Heart left ventricle (tissue), 16 donors: ENCODE measurements at regions not wholly inside any gene's neighbourhood (a gene's known extent, or its start where the extent isn't known, plus 50 kb on each side); places are given as distances from the start of the nearest gene placed in this dataset.

Experiments
- ATAC-seq, 4 donors: fragments of 200-7000 bp; cut with Tn5 transposase; one replicate each; pipeline ENCODE4 v1.9.1; 2020 to 2022; ENCODE audit warnings: moderate library complexity in 4 of 4, mild to moderate bottlenecking in 3 of 4, moderate number of reproducible peaks in 1 of 4
- DNase-seq, 5 donors: peaks; one replicate each; pipeline ENCODE4 v3.0.0-alpha.2; 2020
- H3K27ac ChIP-seq, 12 donors: fragments of 200-600 bp; sonication (generic) in 4 of 12; one replicate each; pipeline versions ENCODE4 v1.5.0 to v1.8.0; 2016 to 2022; ENCODE audit warnings: mild to moderate bottlenecking in 2 of 12
- H3K27me3 ChIP-seq, 9 donors: fragments of 200-600 bp; sonication (generic) in 2 of 9; one replicate each; pipeline versions ENCODE4 v1.5.1 to v1.8.0; 2016 to 2022; ENCODE audit warnings: mild to moderate bottlenecking in 3 of 9
- H3K36me3 ChIP-seq, 9 donors: fragments of 200-600 bp; sonication (generic) in 2 of 9; one replicate each; pipeline versions ENCODE4 v1.5.0 to v1.8.0; 2018 to 2022; ENCODE audit warnings: mild to moderate bottlenecking in 2 of 9
- H3K4me1 ChIP-seq, 12 donors: fragments of 200-600 bp; sonication (generic) in 4 of 12; one replicate each; pipeline versions ENCODE4 v1.5.0 to v1.8.0; 2016 to 2022; ENCODE audit warnings: mild to moderate bottlenecking in 3 of 12
- H3K4me3 ChIP-seq, 12 donors: fragments of 200-600 bp; sonication (generic) in 4 of 12; one replicate each; pipeline versions ENCODE4 v1.5.0 to v1.8.0; 2017 to 2022; ENCODE audit warnings: mild to moderate bottlenecking in 9 of 12, moderate library complexity in 4 of 12
- H3K9me3 ChIP-seq, 12 donors: fragments of 200-600 bp; sonication (generic) in 4 of 12; one replicate each; pipeline versions ENCODE4 v1.5.0 to v1.8.0; 2016 to 2022; ENCODE audit warnings: mild to moderate bottlenecking in 1 of 12
- POLR2A ChIP-seq, 2 donors: fragments of 450-650 bp; IDR thresholded peaks; one replicate each; pipeline ENCODE4 v1.6.1; 2017; ENCODE audit warnings: antibody characterized with exemption in 2 of 2, mild to moderate bottlenecking in 2 of 2, moderate library complexity in 2 of 2
- WGBS, 4 donors: extraction: QIAGEN DNeasy Blood & Tissue Kit in 2 of 4; methylation state at CpG; one replicate each; pipeline versions ENCODE4 v1.1.5 to v1.1.7; 2013 to 2018; 5-methylcytosine and 5-hydroxymethylcytosine counted together
- intact Hi-C, 10 donors: fragments of 100-400 bp; cut with DNase I; formaldehyde crosslinking; loops; one replicate each; pipeline versions ENCODE4 v1.11.1 to v1.14.2; 2022
- TF ChIP-seq, protein P1 (sequence below), 12 donors: fragments of 200-600 bp; sonication (generic) in 4 of 12; IDR thresholded peaks; one replicate each; pipeline versions ENCODE4 v1.5.0 to v1.8.0; 2018 to 2022; ENCODE audit warnings: antibody characterized with exemption in 12 of 12, mild to moderate bottlenecking in 5 of 12
- donor health status: ischemic (EF 13 %, LVEDD 7.1; RV severe dilation, severe dysfunction).
- donor health status: healthy with polysubstance abuse.
- donor health status: DM: no; HTN: yes; CAD: no.
- donor health status: DM: no; HTN: no; CAD: no.
- donor health status: ischemic (EF 25% LVEDD 6.9; RV normal size, moderate dysfunction).
- donor health status: ischemic (EF 25% LVEDD 5.7; RV mildly dilated, moderate dysfunction).
- donor health status: healthy.
- donor health status: DM: yes; HTN: yes; CAD: no.
- donor health status: ischemic (EF 35%, LVEDD 5.7; RV mildly dilated, moderate dysfunction).
- donor health status: nonischemic (EF 11% LVEDD 7.7; RV severe dilation, severe dysfunction).
- donor health status: DM: yes; HTN: yes; CAD: no.
- donor health status: PGD.
- donor health status: ischemic (EF 29% LVEDD 5.4; RV normal size, mild dysfunction).
- donor health status: nonischemic (EF 23%, LVEDD 6.1; RV moderate dilation, normal function).

DNA sequence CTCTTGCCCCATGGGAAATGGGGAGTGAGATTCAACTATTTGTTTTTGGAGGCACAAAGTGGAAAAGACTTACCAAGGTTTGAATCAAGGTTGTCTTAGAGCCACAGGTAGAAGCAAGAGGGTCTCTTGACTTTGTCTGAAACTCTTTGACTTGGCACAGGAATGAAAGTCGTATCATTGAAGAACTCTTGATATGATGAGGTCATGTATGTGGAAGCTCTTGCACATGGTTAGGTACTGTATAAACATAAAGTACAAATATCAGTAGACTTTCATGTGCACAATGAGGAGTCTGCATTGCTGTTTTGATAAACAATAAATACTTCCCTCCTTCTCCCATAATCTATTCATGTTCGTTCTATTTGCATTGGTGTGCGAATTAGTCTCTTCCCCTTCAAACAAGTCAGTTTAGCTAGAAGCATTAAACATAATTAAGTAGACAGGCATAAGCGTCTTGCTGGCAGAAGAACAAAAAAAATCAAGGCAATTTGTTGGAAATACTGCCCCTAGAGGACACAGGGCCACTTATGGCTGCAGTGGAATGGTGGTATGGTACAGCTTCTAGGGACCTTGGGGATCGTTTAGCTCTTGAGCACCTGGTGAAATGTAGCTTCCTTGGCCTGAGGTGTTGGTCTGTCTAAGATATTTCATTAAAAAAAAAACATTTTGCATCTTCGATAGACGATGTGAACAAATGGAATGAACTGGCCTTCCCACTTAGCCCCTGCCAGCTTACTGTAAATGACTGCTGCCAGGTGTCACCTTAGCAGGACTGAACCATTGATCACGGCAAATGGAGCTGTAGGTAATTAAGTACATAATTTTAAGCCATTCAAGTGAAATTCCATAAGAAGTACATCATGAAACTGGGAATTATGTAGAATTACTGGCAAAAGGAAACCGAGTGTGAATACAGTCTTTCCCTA is 218.0 kb upstream of the GALNT2 start:
- no peak overlapping the region for H3K4me3 ChIP-seq
- no peaks in the 10 kb centered on the region for H3K36me3 ChIP-seq
- intact Hi-C loops = loop anchor here in 2 of 10 donors (5.0 to 10.0 kb wide), 4 partner anchors 187 to 456 kb away; partner anchors contain the start of gene GALNT2 (in 2 of the 2)
- no peak overlapping the region for H3K27ac ChIP-seq
- H3K9me3 ChIP-seq = no peaks in the 10 kb centered on the region
- no peak for ATAC-seq
- WGBS, 4 donors = 78 to 83% (median 80%) methylated on average over 9 of the region's 9 CpGs
- TF ChIP-seq POLR2A (IDR thresholded peaks at IDR 0.05) = no peak
- TF ChIP-seq, protein P1, sequence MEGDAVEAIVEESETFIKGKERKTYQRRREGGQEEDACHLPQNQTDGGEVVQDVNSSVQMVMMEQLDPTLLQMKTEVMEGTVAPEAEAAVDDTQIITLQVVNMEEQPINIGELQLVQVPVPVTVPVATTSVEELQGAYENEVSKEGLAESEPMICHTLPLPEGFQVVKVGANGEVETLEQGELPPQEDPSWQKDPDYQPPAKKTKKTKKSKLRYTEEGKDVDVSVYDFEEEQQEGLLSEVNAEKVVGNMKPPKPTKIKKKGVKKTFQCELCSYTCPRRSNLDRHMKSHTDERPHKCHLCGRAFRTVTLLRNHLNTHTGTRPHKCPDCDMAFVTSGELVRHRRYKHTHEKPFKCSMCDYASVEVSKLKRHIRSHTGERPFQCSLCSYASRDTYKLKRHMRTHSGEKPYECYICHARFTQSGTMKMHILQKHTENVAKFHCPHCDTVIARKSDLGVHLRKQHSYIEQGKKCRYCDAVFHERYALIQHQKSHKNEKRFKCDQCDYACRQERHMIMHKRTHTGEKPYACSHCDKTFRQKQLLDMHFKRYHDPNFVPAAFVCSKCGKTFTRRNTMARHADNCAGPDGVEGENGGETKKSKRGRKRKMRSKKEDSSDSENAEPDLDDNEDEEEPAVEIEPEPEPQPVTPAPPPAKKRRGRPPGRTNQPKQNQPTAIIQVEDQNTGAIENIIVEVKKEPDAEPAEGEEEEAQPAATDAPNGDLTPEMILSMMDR (IDR thresholded peaks at IDR 0.05) = peak in 11 of 12 donors; percentile 18 to 52 (median 35)
- H3K4me1 ChIP-seq = peaks cover 0 to 11% (median 3%) of the 10 kb centered on the region in 12 donors
- no peak for DNase-seq
- H3K27me3 ChIP-seq = no peaks in the 10 kb centered on the region

DNA sequence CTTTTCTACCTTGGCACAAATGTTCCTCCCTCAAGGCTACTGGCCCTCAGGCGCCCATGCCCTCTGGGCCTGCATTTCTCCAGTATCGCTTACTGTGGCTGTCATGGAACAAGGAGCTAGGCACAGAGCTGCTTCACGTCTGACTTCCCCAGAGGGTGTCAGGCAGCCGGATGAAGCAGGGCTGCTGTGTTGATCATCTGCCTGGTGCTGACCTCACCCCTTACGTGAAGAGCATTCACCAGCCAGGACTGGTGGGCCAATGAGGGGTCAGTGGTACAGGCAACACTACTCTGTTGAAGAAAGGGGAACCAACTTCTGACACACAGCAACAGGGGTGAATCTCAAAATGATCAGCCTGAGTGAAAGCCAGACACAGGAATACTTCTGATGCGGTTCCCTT is 215.5 kb upstream of the GALNT2 start:
- H3K36me3 ChIP-seq = no peaks in the 10 kb centered on the region
- no peak overlapping the region for H3K4me3 ChIP-seq
- DNase-seq (no peak), ATAC-seq (no peak)
- intact Hi-C loops = no loop called here
- TF ChIP-seq POLR2A (IDR thresholded peaks at IDR 0.05) = no peak
- TF ChIP-seq, protein P1 (IDR thresholded peaks at IDR 0.05) = no peak
- 80 to 89% (median 84%) methylated on average over 6 of the region's 6 CpGs for WGBS, 4 donors
- no peaks in the 10 kb centered on the region for H3K27me3 ChIP-seq
- peaks cover 0 to 5% (median 0%) of the 10 kb centered on the region in 12 donors for H3K4me1 ChIP-seq
- no peaks in the 10 kb centered on the region for H3K9me3 ChIP-seq
- no peak overlapping the region for H3K27ac ChIP-seq

DNA sequence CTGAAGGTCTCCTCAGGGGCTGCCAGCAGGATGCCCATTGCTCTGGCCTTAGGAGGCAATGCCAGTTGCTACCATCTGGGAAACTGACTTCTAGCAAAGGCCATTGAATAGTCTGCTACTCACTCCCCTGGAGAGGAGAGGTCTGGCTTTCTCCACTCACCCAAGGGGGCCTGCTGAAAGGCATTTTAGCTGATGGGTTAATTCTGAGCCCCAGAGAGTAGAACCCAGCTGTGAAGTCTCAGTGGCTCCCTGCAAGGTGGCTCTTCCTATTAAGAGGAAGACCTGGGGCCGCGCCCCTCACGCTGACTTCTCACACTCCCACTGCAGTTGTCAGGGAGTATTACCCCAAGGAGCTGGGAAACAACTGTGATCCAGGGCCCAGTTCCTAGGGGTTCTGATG is 213.3 kb upstream of the GALNT2 start:
- peaks cover 0 to 5% (median 0%) of the 10 kb centered on the region in 12 donors for H3K4me1 ChIP-seq
- 64 to 95% (median 78%) methylated on average over 3 of the region's 3 CpGs for WGBS, 4 donors
- no peaks in the 10 kb centered on the region for H3K27me3 ChIP-seq
- no peak for ATAC-seq
- no peaks in the 10 kb centered on the region for H3K36me3 ChIP-seq
- intact Hi-C loops = no loop called here
- TF ChIP-seq POLR2A (IDR thresholded peaks at IDR 0.05) = no peak
- TF ChIP-seq, protein P1 (IDR thresholded peaks at IDR 0.05) = no peak
- H3K4me3 ChIP-seq = no peak overlapping the region
- no peak overlapping the region for H3K27ac ChIP-seq
- H3K9me3 ChIP-seq = no peaks in the 10 kb centered on the region
- no peak for DNase-seq

DNA sequence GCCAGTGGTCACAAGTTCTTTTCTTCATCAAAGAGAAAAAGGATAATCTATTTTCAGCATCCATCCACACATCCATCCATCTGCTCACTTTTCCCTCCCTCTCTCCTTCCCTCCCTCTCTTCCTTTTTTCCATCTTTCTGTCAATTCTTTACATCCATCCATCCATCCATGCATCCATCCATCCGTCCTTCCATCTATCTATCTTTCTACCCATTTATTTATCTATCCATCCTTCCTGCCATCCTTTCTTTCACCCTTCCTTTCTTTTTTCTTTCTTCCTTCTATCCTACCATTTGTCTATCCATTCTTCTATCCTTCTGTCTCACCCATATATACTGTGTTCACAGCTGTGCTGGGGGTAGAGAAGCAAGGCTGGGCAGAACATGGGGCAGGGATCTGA is 212.4 kb upstream of the GALNT2 start:
- H3K27ac ChIP-seq = no peak overlapping the region
- DNase-seq (no peak), ATAC-seq (no peak)
- no peaks in the 10 kb centered on the region for H3K36me3 ChIP-seq
- no peaks in the 10 kb centered on the region for H3K27me3 ChIP-seq
- H3K9me3 ChIP-seq = no peaks in the 10 kb centered on the region
- 92 to 95% (median 94%) methylated on average over 1 of the region's 1 CpG for WGBS, 4 donors
- no peak overlapping the region for H3K4me3 ChIP-seq
- TF ChIP-seq, protein P1 (IDR thresholded peaks at IDR 0.05) = no peak
- no peak for TF ChIP-seq POLR2A (IDR thresholded peaks at IDR 0.05)
- peaks cover 0 to 5% (median 0%) of the 10 kb centered on the region in 12 donors for H3K4me1 ChIP-seq
- intact Hi-C loops = no loop called here
